ENCODE measurements at regions not wholly inside any gene's neighbourhood (a gene's known extent, or its start where the extent isn't known, plus 50 kb on each side); places are given as distances from the start of the nearest gene placed in this dataset.

DNA sequence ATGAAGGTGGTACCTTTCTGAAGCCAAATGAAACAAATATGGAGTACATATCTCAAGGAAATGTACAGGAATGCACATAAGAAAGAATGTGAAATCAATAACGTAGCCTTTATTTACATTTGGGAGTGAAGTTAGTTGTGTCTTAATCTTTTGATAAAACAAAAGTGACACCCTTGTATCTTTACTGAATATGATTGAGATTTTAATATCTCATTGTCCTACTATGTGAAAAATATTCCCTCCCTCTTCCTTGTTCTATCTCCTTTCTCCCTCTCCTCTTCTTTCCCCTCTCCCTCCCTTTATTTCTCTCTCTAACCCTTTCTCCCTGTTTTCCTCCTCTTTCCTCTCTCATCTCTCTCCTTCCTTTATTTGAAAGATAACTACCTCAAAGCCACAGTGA, 89.1 kb downstream of the PTCHD4 start:
- POLR2A ChIA-PET, result no interaction called here
- Histone ChIP-seq H3K9ac (ENCODE audit: insufficient read depth in 1 of 2, low read depth in 2 of 2, low read length in 2 of 2) (no peak overlapping the region), H3K36me3 (ENCODE audit: control insufficient read depth, insufficient read depth, low read length) (no peaks in the 10 kb centered on the region), H3K9me3 (replicated peaks; ENCODE audit: control insufficient read depth, insufficient read depth, low read depth, low read length) (peaks cover 3% of the 10 kb centered on the region; the same call in 1 of the 2 replicates), H3K9me1 (ENCODE audit: control insufficient read depth, insufficient read depth, low read length) (no peaks in the 10 kb centered on the region), H3K27ac (ENCODE audit: extremely low read depth, low read depth, low read length) (no peak overlapping the region), H3K79me2 (ENCODE audit: control insufficient read depth, insufficient read depth, low read length) (no peaks in the 10 kb centered on the region), H4K20me1 (replicated peaks; ENCODE audit: control insufficient read depth, insufficient read depth, low read length) (no peaks in the 10 kb centered on the region), H3K4me3 (no peak overlapping the region), H3K4me1 (replicated peaks in 1 of 2; ENCODE audit: control insufficient read depth in 2 of 2, insufficient read depth in 2 of 2, low read length in 2 of 2) (no peaks in the 10 kb centered on the region), H3K27me3 (ENCODE audit: control insufficient read depth in 2 of 2, insufficient read depth in 2 of 2, low read length in 2 of 2) (no peaks in the 10 kb centered on the region), H3K4me2 (ENCODE audit: insufficient read depth, low read length) (no peak overlapping the region), H2AFZ (ENCODE audit: low read depth, low read length) (no peak overlapping the region)
- no peak for FAIRE-seq
- in situ Hi-C loops (cut with MboI) (no loop called here), intact Hi-C loops (cut with micrococcal nuclease) (no loop called here)
- no peak for DNase-seq (ENCODE audit: extremely low read depth in 1 of 4, low spot score in 3 of 4)
- WGBS (ENCODE audit: insufficient coverage, low coverage, missing lambda C conversion rate), result 6% methylated on average over 1 of the region's 1 CpG
- no peak for ATAC-seq
- BruUV-seq (replicated peaks), result no TSS peak
- TF ChIP-seq, protein P1, sequence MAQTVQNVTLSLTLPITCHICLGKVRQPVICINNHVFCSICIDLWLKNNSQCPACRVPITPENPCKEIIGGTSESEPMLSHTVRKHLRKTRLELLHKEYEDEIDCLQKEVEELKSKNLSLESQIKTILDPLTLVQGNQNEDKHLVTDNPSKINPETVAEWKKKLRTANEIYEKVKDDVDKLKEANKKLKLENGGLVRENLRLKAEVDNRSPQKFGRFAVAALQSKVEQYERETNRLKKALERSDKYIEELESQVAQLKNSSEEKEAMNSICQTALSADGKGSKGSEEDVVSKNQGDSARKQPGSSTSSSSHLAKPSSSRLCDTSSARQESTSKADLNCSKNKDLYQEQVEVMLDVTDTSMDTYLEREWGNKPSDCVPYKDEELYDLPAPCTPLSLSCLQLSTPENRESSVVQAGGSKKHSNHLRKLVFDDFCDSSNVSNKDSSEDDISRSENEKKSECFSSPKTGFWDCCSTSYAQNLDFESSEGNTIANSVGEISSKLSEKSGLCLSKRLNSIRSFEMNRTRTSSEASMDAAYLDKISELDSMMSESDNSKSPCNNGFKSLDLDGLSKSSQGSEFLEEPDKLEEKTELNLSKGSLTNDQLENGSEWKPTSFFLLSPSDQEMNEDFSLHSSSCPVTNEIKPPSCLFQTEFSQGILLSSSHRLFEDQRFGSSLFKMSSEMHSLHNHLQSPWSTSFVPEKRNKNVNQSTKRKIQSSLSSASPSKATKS (CRISPR knock-in tag; IDR thresholded peaks at IDR 0.05), result no peak
- TF ChIP-seq, protein P2, sequence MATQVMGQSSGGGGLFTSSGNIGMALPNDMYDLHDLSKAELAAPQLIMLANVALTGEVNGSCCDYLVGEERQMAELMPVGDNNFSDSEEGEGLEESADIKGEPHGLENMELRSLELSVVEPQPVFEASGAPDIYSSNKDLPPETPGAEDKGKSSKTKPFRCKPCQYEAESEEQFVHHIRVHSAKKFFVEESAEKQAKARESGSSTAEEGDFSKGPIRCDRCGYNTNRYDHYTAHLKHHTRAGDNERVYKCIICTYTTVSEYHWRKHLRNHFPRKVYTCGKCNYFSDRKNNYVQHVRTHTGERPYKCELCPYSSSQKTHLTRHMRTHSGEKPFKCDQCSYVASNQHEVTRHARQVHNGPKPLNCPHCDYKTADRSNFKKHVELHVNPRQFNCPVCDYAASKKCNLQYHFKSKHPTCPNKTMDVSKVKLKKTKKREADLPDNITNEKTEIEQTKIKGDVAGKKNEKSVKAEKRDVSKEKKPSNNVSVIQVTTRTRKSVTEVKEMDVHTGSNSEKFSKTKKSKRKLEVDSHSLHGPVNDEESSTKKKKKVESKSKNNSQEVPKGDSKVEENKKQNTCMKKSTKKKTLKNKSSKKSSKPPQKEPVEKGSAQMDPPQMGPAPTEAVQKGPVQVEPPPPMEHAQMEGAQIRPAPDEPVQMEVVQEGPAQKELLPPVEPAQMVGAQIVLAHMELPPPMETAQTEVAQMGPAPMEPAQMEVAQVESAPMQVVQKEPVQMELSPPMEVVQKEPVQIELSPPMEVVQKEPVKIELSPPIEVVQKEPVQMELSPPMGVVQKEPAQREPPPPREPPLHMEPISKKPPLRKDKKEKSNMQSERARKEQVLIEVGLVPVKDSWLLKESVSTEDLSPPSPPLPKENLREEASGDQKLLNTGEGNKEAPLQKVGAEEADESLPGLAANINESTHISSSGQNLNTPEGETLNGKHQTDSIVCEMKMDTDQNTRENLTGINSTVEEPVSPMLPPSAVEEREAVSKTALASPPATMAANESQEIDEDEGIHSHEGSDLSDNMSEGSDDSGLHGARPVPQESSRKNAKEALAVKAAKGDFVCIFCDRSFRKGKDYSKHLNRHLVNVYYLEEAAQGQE (IDR thresholded peaks at IDR 0.05; ENCODE audit: borderline replicate concordance), result no peak
- TF ChIP-seq, protein P2 (CRISPR knock-in tag; IDR thresholded peaks at IDR 0.05; ENCODE audit: low read depth), result no peak
- TF ChIP-seq MTA1 (IDR thresholded peaks at IDR 0.05; ENCODE audit: borderline replicate concordance), result no peak
- TF ChIP-seq PYGO2 (tag; IDR thresholded peaks at IDR 0.05), result no peak
- no peak for TF ChIP-seq SMARCA5 (IDR thresholded peaks at IDR 0.05)
- TF ChIP-seq POLR3G (IDR thresholded peaks at IDR 0.05; ENCODE audit: extremely low read depth, insufficient read length, insufficient replicate concordance), result no peak
- TF ChIP-seq, protein P3, sequence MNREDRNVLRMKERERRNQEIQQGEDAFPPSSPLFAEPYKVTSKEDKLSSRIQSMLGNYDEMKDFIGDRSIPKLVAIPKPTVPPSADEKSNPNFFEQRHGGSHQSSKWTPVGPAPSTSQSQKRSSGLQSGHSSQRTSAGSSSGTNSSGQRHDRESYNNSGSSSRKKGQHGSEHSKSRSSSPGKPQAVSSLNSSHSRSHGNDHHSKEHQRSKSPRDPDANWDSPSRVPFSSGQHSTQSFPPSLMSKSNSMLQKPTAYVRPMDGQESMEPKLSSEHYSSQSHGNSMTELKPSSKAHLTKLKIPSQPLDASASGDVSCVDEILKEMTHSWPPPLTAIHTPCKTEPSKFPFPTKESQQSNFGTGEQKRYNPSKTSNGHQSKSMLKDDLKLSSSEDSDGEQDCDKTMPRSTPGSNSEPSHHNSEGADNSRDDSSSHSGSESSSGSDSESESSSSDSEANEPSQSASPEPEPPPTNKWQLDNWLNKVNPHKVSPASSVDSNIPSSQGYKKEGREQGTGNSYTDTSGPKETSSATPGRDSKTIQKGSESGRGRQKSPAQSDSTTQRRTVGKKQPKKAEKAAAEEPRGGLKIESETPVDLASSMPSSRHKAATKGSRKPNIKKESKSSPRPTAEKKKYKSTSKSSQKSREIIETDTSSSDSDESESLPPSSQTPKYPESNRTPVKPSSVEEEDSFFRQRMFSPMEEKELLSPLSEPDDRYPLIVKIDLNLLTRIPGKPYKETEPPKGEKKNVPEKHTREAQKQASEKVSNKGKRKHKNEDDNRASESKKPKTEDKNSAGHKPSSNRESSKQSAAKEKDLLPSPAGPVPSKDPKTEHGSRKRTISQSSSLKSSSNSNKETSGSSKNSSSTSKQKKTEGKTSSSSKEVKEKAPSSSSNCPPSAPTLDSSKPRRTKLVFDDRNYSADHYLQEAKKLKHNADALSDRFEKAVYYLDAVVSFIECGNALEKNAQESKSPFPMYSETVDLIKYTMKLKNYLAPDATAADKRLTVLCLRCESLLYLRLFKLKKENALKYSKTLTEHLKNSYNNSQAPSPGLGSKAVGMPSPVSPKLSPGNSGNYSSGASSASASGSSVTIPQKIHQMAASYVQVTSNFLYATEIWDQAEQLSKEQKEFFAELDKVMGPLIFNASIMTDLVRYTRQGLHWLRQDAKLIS (CRISPR knock-in tag; IDR thresholded peaks at IDR 0.05), result no peak
- CTCF ChIA-PET (ENCODE audit: low intra/inter-chr PET ratio), result no interaction called here
